AG04450 (cell line): ENCODE measurements at regions not wholly inside any gene's neighbourhood (a gene's known extent, or its start where the extent isn't known, plus 50 kb on each side); places are given as distances from the start of the nearest gene placed in this dataset.

Experiments used
- CTCF ChIA-PET: fragments of 300-600, 350-600 bp; formaldehyde crosslinking; extraction: SDS; loops from one replicate; lab custom pipeline; 2022; ENCODE audit warnings: antibody characterized with exemption, inconsistent platforms; lab: Charles Lee
- POLR2A ChIA-PET: fragments of 350-600 bp; formaldehyde crosslinking; extraction: SDS; loops from one replicate; lab custom pipeline; 2021; ENCODE audit warnings: antibody characterized with exemption, inconsistent platforms; lab: Yijun Ruan, JAX
- DNase-seq: peaks from one replicate; pipeline ENCODE4 v3.0.0-alpha.2; 2011; ENCODE audit warnings: low read depth, low spot score
- H3K27ac ChIP-seq: one replicate; pipeline ENCODE4 v1.5.1; 2012; ENCODE audit warnings: low read depth, low read length, control low read depth
- H3K27me3 ChIP-seq: one replicate; pipeline ENCODE4 v1.6.0; 2012; ENCODE audit warnings: low read length; ENCODE audit not compliant: control insufficient read depth, insufficient read depth
- H3K4me3 ChIP-seq: 2 replicates; pipeline ENCODE4 v1.5.1; 2011; ENCODE audit warnings: mild to moderate bottlenecking, low read depth, low read length, control low read depth
- H3K9me3 ChIP-seq: 2 replicates; pipeline ENCODE4 v1.5.1; 2012; ENCODE audit warnings: low read length; ENCODE audit not compliant: control insufficient read depth, insufficient read depth
- TF ChIP-seq, protein P1 (sequence below): IDR thresholded peaks from 2 replicates; pipeline ENCODE4 v1.5.1; 2011; ENCODE audit warnings: low read depth, low read length, control low read depth, inconsistent platforms

DNA sequence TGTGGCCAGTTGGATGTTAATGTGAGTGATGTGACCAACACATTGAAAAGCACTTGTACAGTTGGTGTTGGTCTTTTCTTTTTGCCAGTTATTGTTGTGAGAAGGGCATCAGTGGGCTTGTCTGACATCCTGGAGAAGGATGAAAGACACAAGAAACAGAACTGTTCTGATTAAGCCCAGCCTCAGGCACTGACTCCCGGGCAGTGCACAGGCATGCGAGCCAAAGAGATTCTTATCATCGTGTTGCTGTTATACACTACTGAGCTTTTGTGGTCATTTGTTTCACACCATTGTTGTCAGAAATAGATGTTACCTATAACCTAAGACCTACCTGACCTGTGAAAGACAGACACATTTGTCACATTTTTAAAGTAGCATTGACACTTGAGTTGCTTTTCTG is 236.8 kb upstream of the CA10 start:
- POLR2A ChIA-PET: no interaction called here

DNA sequence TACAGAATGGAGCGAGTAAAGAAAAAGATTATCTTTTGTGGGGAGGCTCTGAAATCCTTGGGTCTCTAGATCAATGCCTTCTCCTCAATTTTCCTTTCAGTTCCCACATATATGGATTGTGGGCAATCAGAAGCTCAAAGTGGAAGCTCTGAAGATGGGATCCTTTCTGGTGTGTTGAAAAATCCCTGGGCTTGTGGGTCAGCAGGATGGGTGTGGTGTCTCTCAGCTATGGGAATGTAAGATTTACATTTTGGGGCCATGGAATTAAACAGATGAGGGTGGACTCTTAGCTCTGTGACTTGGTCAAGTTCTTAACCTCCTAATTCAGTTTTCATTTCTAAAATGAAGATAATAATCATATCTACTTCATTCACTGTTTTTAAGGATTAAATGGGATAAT is 231.9 kb upstream of the CA10 start:
- DNase-seq: no peak
- no peak overlapping the region for H3K27ac ChIP-seq
- TF ChIP-seq, protein P1, sequence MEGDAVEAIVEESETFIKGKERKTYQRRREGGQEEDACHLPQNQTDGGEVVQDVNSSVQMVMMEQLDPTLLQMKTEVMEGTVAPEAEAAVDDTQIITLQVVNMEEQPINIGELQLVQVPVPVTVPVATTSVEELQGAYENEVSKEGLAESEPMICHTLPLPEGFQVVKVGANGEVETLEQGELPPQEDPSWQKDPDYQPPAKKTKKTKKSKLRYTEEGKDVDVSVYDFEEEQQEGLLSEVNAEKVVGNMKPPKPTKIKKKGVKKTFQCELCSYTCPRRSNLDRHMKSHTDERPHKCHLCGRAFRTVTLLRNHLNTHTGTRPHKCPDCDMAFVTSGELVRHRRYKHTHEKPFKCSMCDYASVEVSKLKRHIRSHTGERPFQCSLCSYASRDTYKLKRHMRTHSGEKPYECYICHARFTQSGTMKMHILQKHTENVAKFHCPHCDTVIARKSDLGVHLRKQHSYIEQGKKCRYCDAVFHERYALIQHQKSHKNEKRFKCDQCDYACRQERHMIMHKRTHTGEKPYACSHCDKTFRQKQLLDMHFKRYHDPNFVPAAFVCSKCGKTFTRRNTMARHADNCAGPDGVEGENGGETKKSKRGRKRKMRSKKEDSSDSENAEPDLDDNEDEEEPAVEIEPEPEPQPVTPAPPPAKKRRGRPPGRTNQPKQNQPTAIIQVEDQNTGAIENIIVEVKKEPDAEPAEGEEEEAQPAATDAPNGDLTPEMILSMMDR: no peak
- no peak overlapping the region for H3K4me3 ChIP-seq
- no peaks in the 10 kb centered on the region for H3K27me3 ChIP-seq
- CTCF ChIA-PET: no interaction called here
- POLR2A ChIA-PET: no interaction called here
- peaks cover 17% of the 10 kb centered on the region for H3K9me3 ChIP-seq

More for the DNA sequence above, 236.8 kb upstream of the CA10 start:
- CTCF ChIA-PET: no interaction called here
- TF ChIP-seq, protein P1: no peak
- peaks cover 7% of the 10 kb centered on the region for H3K9me3 ChIP-seq
- H3K4me3 ChIP-seq: no peak overlapping the region
- DNase-seq: no peak
- no peaks in the 10 kb centered on the region for H3K27me3 ChIP-seq
- no peak overlapping the region for H3K27ac ChIP-seq

DNA sequence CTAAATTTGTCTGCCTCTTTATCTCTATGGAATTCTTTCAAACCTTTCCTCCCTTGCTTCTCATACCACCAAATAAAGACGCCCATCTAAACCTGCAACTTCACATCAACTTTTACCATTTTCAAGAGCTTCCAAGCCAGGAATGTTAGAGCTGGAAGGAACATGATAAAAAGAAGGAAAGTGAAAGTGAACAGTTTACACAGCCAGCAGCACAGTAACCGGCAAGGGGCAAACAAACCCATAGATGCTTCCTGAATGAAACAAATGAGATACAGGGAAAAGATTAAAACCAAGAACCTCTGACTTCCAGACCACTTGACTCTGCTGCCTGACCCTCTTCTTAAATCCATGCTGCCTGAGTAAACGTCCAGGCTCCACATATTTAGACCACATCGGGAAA is 231.1 kb upstream of the CA10 start:
- Histone ChIP-seq H3K4me3 (no peak overlapping the region), H3K27me3 (no peaks in the 10 kb centered on the region), H3K9me3 (peaks cover 17% of the 10 kb centered on the region), H3K27ac (no peak overlapping the region)
- TF ChIP-seq, protein P1: no peak
- ChIA-PET CTCF (no interaction called here), POLR2A (no interaction called here)
- no peak for DNase-seq

DNA sequence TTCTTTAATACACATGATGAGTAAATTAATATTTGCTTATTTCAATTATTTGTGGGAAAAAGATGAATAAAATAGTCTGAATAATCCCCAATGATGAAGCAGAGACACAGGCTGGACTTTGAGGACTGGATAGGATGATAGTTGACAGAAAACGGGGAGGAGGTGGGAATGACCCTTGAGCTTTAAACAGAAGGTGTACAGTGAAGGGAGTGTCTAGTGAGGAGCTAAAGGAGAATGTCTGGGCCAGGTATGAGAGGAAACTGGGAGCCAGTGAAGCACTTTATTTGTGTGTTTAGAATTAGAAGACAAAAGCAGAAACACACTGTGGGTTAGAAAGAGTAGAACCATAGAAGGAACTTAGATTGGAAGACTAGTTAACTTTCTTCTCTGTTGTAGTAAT is 230.4 kb upstream of the CA10 start:
- TF ChIP-seq, protein P1: no peak
- Histone ChIP-seq H3K9me3 (peaks cover 19% of the 10 kb centered on the region), H3K27me3 (no peaks in the 10 kb centered on the region), H3K27ac (no peak overlapping the region), H3K4me3 (no peak overlapping the region)
- ChIA-PET CTCF (no interaction called here), POLR2A (no interaction called here)
- DNase-seq: no peak

DNA sequence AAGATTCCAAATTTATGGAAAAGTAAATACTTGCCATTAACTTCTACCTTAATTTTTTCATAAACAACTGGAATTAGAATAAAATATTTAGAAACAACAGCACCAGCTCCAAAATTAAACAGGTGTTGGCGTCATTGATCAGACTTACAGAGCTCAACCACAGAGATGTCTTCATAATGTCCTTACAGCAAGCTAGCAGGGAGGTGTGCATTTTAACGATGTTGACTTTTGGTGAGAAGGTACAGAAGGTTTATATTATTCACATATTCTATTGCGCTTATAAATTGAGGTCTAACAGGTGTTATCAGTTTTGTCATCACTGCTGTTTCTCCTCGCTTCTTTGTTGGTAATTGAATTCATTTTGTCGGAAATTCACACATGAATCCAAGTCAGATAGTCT is 226.2 kb upstream of the CA10 start:
- Histone ChIP-seq H3K27ac (no peak overlapping the region), H3K9me3 (peaks cover 26% of the 10 kb centered on the region), H3K4me3 (no peak overlapping the region), H3K27me3 (no peaks in the 10 kb centered on the region)
- no peak for DNase-seq
- CTCF ChIA-PET: no interaction called here
- POLR2A ChIA-PET: no interaction called here
- TF ChIP-seq, protein P1: no peak
